ENCODE measurements at regions not wholly inside any gene's neighbourhood (a gene's known extent, or its start where the extent isn't known, plus 50 kb on each side); places are given as distances from the start of the nearest gene placed in this dataset.

GRCh38 chr6:56335726-56336125 is 88.3 kb upstream of the COL21A1 start:
- CTCF ChIA-PET: interaction anchor here (1.0 kb wide), 1 partner anchor 35 kb away, joined by 3 read pairs; no protein-coding TSS in a partner anchor
- H3K27ac Mint-ChIP-seq (ENCODE audit: unreplicated experiment): peak overlapping the region; percentile 50
- H3K36me3 Mint-ChIP-seq (ENCODE audit: insufficient read depth, unreplicated experiment): no peaks in the 10 kb centered on the region

DNA sequence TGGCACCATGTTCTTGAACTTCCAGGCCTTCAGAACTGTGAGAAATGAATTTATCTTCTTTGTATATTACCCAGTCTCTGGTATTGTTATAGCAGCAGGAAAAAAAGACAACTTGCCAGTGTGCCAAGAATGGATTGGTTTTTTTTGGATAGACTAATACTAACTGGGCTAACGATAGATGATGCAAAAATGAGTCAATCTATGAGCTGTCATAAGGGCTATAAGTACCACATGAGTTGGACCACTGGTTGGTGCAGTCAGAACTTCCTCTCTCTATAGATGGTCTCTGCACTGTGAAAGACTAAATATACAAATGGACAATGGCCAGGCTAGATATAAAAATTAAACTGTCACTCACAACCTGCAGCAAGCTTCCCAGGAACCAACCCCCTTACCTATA is 87.6 kb upstream of the COL21A1 start:
- Mint-ChIP-seq H3K9me3 (ENCODE audit: low read depth, unreplicated experiment) (no peaks in the 10 kb centered on the region), H3K27ac (ENCODE audit: unreplicated experiment) (peak overlapping the region; percentile 50)
- CTCF ChIA-PET: interaction anchor here (1.0 kb wide), 1 partner anchor 35 kb away, joined by 3 read pairs; no protein-coding TSS in a partner anchor

More at GRCh38 chr6:56335726-56336125, 88.3 kb upstream of the COL21A1 start:
- intact Hi-C loops (cut with micrococcal nuclease; ENCODE audit: unreplicated experiment): no loop called here
- TF ChIP-seq, protein P1, sequence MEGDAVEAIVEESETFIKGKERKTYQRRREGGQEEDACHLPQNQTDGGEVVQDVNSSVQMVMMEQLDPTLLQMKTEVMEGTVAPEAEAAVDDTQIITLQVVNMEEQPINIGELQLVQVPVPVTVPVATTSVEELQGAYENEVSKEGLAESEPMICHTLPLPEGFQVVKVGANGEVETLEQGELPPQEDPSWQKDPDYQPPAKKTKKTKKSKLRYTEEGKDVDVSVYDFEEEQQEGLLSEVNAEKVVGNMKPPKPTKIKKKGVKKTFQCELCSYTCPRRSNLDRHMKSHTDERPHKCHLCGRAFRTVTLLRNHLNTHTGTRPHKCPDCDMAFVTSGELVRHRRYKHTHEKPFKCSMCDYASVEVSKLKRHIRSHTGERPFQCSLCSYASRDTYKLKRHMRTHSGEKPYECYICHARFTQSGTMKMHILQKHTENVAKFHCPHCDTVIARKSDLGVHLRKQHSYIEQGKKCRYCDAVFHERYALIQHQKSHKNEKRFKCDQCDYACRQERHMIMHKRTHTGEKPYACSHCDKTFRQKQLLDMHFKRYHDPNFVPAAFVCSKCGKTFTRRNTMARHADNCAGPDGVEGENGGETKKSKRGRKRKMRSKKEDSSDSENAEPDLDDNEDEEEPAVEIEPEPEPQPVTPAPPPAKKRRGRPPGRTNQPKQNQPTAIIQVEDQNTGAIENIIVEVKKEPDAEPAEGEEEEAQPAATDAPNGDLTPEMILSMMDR (IDR thresholded peaks at IDR 0.05; ENCODE audit: unreplicated experiment): no peak
- Mint-ChIP-seq H3K27me3 (ENCODE audit: unreplicated experiment) (no peaks in the 10 kb centered on the region), H3K4me1 (ENCODE audit: low read depth, unreplicated experiment) (peaks cover 13% of the 10 kb centered on the region), H3K4me3 (ENCODE audit: low read depth, unreplicated experiment) (no peak overlapping the region), H3K9me3 (ENCODE audit: low read depth, unreplicated experiment) (no peaks in the 10 kb centered on the region)
- BruUV-seq (replicated peaks): no TSS peak
- DNase-seq: no peak

DNA sequence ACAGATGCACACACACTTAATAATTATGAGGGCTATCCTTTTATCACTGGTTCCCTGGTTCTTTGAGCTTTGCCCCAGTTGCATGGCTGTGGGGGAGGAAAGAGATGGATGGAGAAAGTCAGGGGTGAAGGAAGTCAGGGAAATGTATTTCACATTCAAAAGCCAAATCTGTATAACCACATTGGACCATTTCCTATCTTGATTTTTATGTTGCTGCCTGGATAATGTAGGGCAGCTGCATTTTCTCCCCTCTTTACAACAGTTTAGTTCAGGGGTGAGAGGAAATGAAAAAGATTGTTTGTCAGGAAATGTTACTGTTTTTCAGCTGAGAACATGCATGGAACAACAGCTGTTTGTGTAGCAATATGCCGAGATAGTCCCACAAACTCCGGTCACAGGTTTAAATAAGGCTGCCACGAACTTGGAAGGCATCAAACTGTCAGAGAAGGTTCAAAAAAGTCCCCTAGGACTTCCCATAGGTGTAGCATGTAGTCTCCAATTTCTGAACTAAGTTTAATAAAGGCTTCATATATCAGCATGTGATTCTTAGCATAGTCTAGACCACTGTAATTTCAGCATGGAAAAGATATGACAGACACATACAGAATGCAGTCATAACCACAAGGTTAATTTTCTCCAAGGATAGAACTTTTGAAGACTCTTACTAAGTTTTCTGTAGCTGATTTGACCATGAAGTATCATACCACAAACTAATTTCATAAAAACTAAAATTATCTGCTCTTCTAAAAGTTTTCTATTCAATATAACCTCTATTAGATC is 82.1 kb upstream of the COL21A1 start:
- intact Hi-C loops (cut with micrococcal nuclease; ENCODE audit: unreplicated experiment): no loop called here
- H3K4me3 Mint-ChIP-seq (ENCODE audit: low read depth, unreplicated experiment): no peak overlapping the region
- H3K36me3 Mint-ChIP-seq (ENCODE audit: insufficient read depth, unreplicated experiment): no peaks in the 10 kb centered on the region
- H3K9me3 Mint-ChIP-seq (ENCODE audit: low read depth, unreplicated experiment): no peaks in the 10 kb centered on the region
- DNase-seq: no peak
- no peaks in the 10 kb centered on the region for H3K27me3 Mint-ChIP-seq (ENCODE audit: unreplicated experiment)
- H3K27ac Mint-ChIP-seq (ENCODE audit: unreplicated experiment): no peak overlapping the region
- TF ChIP-seq, protein P1 (IDR thresholded peaks at IDR 0.05; ENCODE audit: unreplicated experiment): no peak
- no peaks in the 10 kb centered on the region for H3K4me1 Mint-ChIP-seq (ENCODE audit: low read depth, unreplicated experiment)
- no TSS peak for BruUV-seq (replicated peaks)
- CTCF ChIA-PET: no interaction called here

More for the DNA sequence above, 87.6 kb upstream of the COL21A1 start:
- no peaks in the 10 kb centered on the region for H3K27me3 Mint-ChIP-seq (ENCODE audit: unreplicated experiment)
- no peaks in the 10 kb centered on the region for H3K36me3 Mint-ChIP-seq (ENCODE audit: insufficient read depth, unreplicated experiment)
- no peak overlapping the region for H3K4me3 Mint-ChIP-seq (ENCODE audit: low read depth, unreplicated experiment)
- no peak for DNase-seq
- BruUV-seq (replicated peaks): no TSS peak
- peaks cover 13% of the 10 kb centered on the region for H3K4me1 Mint-ChIP-seq (ENCODE audit: low read depth, unreplicated experiment)
- TF ChIP-seq, protein P1 (IDR thresholded peaks at IDR 0.05; ENCODE audit: unreplicated experiment): no peak
- intact Hi-C loops (cut with micrococcal nuclease; ENCODE audit: unreplicated experiment): no loop called here

GRCh38 chr6:56328728-56329090 is 81.3 kb upstream of the COL21A1 start:
- no peaks in the 10 kb centered on the region for H3K9me3 Mint-ChIP-seq (ENCODE audit: low read depth, unreplicated experiment)
- H3K27ac Mint-ChIP-seq (ENCODE audit: unreplicated experiment): no peak overlapping the region
- H3K36me3 Mint-ChIP-seq (ENCODE audit: insufficient read depth, unreplicated experiment): no peaks in the 10 kb centered on the region
- TF ChIP-seq, protein P1 (IDR thresholded peaks at IDR 0.05; ENCODE audit: unreplicated experiment): no peak
- H3K27me3 Mint-ChIP-seq (ENCODE audit: unreplicated experiment): no peaks in the 10 kb centered on the region
- H3K4me3 Mint-ChIP-seq (ENCODE audit: low read depth, unreplicated experiment): no peak overlapping the region
- CTCF ChIA-PET: no interaction called here
- no peak for DNase-seq
- intact Hi-C loops (cut with micrococcal nuclease; ENCODE audit: unreplicated experiment): no loop called here
- H3K4me1 Mint-ChIP-seq (ENCODE audit: low read depth, unreplicated experiment): no peaks in the 10 kb centered on the region
- BruUV-seq (replicated peaks): no TSS peak

All from Calu3 (cell line).